ENCODE measurements at regions not wholly inside any gene's neighbourhood (a gene's known extent, or its start where the extent isn't known, plus 50 kb on each side); places are given as distances from the start of the nearest gene placed in this dataset.
"Not testable (repeated sequence)": the region's sequence is repeated elsewhere in the genome, so short reads cannot be mapped to it uniquely, and the experiment has no call there.

DNA sequence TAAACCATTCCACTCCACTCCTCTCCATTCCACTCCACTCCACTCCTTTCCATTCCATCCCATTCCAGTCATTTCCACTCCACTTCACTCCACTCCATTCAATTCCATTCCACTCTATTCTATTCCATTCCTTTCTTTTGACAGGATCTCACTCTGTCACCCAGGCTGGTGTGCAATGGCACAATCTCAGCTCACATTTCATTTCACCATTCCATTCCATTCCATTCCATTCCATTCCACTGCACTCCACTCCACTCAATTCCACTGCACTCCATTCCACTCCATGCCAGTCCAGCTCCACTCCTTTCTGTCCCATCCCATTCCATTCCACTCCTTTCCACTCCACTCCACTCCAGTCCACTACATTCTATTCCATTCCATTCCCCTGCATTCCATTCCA, 638.6 kb downstream of the TP53TG3F start:
- H3K27me3 ChIP-seq (replicated peaks; ENCODE audit: insufficient read depth, low read depth, low read length, poor library complexity); H3K36me3 ChIP-seq (ENCODE audit: insufficient read depth, low read length, poor library complexity, severe bottlenecking); CTCF ChIA-PET; intact Hi-C loops (cut with micrococcal nuclease; ENCODE audit: unreplicated experiment); H3K4me1 ChIP-seq (ENCODE audit: insufficient read depth, low read length, poor library complexity, severe bottlenecking); H3K27ac ChIP-seq (ENCODE audit: low read depth, low read length, poor library complexity, severe bottlenecking); DNase-seq (ENCODE audit: low spot score); POLR2A ChIA-PET (ENCODE audit: low non-redundant PET); H3K4me3 ChIP-seq (ENCODE audit: low read depth, low read length, poor library complexity, severe bottlenecking); BruUV-seq (replicated peaks): not testable (repeated sequence)
- H3K9me3 ChIP-seq (ENCODE audit: low read depth, low read length, poor library complexity, severe bottlenecking), result peaks cover 31% of the 10 kb centered on the region

DNA sequence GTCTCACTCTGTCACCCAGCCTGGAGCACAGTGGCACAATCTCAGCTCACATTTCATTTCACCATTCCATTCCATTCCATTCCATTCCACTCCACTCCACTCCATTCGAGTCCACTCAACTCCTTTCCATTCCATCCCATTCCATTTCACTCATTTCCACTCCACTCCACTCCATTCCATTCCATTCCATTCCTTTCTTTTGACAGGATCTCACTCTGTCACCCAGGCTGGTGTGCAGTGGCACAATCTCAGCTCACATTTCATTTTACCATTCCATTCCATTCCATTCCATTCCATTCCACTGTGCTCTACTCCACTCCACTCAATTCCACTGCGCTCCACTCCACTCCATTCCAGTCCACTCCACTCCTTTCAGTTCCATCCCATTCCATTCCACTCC, 639.6 kb downstream of the TP53TG3F start:
- H3K9me3 ChIP-seq (ENCODE audit: low read depth, low read length, poor library complexity, severe bottlenecking), result peaks cover 27% of the 10 kb centered on the region
- intact Hi-C loops (cut with micrococcal nuclease; ENCODE audit: unreplicated experiment); H3K4me1 ChIP-seq (ENCODE audit: insufficient read depth, low read length, poor library complexity, severe bottlenecking); H3K36me3 ChIP-seq (ENCODE audit: insufficient read depth, low read length, poor library complexity, severe bottlenecking); H3K27me3 ChIP-seq (replicated peaks; ENCODE audit: insufficient read depth, low read depth, low read length, poor library complexity); H3K4me3 ChIP-seq (ENCODE audit: low read depth, low read length, poor library complexity, severe bottlenecking); BruUV-seq (replicated peaks); DNase-seq (ENCODE audit: low spot score); POLR2A ChIA-PET (ENCODE audit: low non-redundant PET); H3K27ac ChIP-seq (ENCODE audit: low read depth, low read length, poor library complexity, severe bottlenecking); CTCF ChIA-PET: not testable (repeated sequence)

All from A673 (cell line).